Pancreas (tissue), 10 donors: ENCODE measurements at regions not wholly inside any gene's neighbourhood (a gene's known extent, or its start where the extent isn't known, plus 50 kb on each side); places are given as distances from the start of the nearest gene placed in this dataset.
A peak's percentile ranks its signal among the peaks of the same experiment; 100 is the strongest.

Source experiments
- ATAC-seq, 4 donors: fragments of 200-7000 bp; cut with Tn5 transposase; one replicate each; pipeline versions ENCODE4 v1.8.0 to v1.9.1; 2020; ENCODE audit warnings: mild to moderate bottlenecking in 4 of 4, moderate library complexity in 4 of 4
- DNase-seq, 6 donors: peaks; one replicate each; pipeline ENCODE4 v3.0.0-alpha.2; 2020
- FAIRE-seq: peaks from 2 replicates; lab custom pipeline; 2012; peaks lifted over from hg19 to GRCh38; lab: Jason Lieb, UNC
- H3K27ac ChIP-seq, 4 donors: fragments of 200-600 bp; sonication (generic); 1 replicate in 3 of 4; 2 replicates in 1 of 4; pipeline versions ENCODE4 v1.5.0 to v1.8.0; 2020
- H3K27me3 ChIP-seq, 4 donors: fragments of 200-600 bp; one replicate each; pipeline ENCODE4 v1.8.0; 2021
- H3K36me3 ChIP-seq, 3 donors: fragments of 200-600 bp; sonication (generic) in 1 of 3; one replicate each; pipeline versions ENCODE4 v1.5.0 to v1.8.0; 2020 to 2021
- H3K4me1 ChIP-seq, 3 donors: fragments of 200-600 bp; one replicate each; pipeline ENCODE4 v1.8.0; 2021
- H3K4me3 ChIP-seq, 4 donors: fragments of 200-600 bp; sonication (generic) in 2 of 4; one replicate each; pipeline versions ENCODE4 v1.5.0 to v1.8.0; 2020 to 2021
- H3K9me3 ChIP-seq, 4 donors: fragments of 200-600 bp; one replicate each; pipeline ENCODE4 v1.8.0; 2021
- CTCF ChIP-seq, 4 donors: fragments of 200-600 bp; sonication (generic) in 3 of 4; IDR thresholded peaks; one replicate each; pipeline versions ENCODE4 v1.5.0 to v1.8.0; 2021; ENCODE audit warnings: antibody characterized with exemption in 4 of 4
- WGBS, 2 donors: extraction: QIAGEN DNeasy Blood & Tissue Kit; methylation state at CpG; one replicate each; pipeline ENCODE4 v1.1.7; 2013; 5-methylcytosine and 5-hydroxymethylcytosine counted together
- intact Hi-C, 3 donors: fragments of 100-400 bp; cut with DNase I; formaldehyde crosslinking; loops; one replicate each; pipeline versions ENCODE4 v1.11.1 to v1.14.2; 2022
- donor health status: healthy with polysubstance abuse.
- donor health status: DM: no; HTN: no; CAD: no; lungs with moderate emphysema.
- donor health status: DM: no; HTN: no; CAD: no.
- donor health status: control.
- donor health status: control.
- donor health status: Bipolar disorder and iron deficiency.
- donor health status: DM: yes; HTN: yes; CAD: no.
- donor health status: DM: no; HTN: no; CAD: no.
- donor health status: DM: no; HTN: no; CAD: no.
- donor health status: DM: yes; HTN: yes; CAD: no.

GRCh38 chr2:154934213-154934612 is 235.7 kb downstream of the KCNJ3 start:
- intact Hi-C loops = no loop called here
- ATAC-seq (no peak), DNase-seq (no peak), FAIRE-seq (no peak)
- Histone ChIP-seq H3K4me3 (no peak overlapping the region), H3K4me1 (no peaks in the 10 kb centered on the region), H3K27me3 (no peaks in the 10 kb centered on the region), H3K27ac (no peak overlapping the region), H3K9me3 (no peaks in the 10 kb centered on the region), H3K36me3 (no peaks in the 10 kb centered on the region)
- TF ChIP-seq CTCF (IDR thresholded peaks at IDR 0.05) = no peak
- 71 to 83% methylated on average over 1 of the region's 1 CpG for WGBS, 2 donors

GRCh38 chr2:154924531-154924930 is 226.0 kb downstream of the KCNJ3 start:
- no peak for TF ChIP-seq CTCF (IDR thresholded peaks at IDR 0.05)
- Histone ChIP-seq H3K4me1 (no peaks in the 10 kb centered on the region), H3K36me3 (no peaks in the 10 kb centered on the region), H3K27me3 (no peaks in the 10 kb centered on the region), H3K9me3 (no peaks in the 10 kb centered on the region), H3K27ac (no peak overlapping the region), H3K4me3 (no peak overlapping the region)
- ATAC-seq (no peak), DNase-seq (no peak), FAIRE-seq (no peak)
- intact Hi-C loops = no loop called here
- 93 to 95% methylated on average over 3 of the region's 3 CpGs for WGBS, 2 donors

GRCh38 chr2:154914561-154914960 is 216.1 kb downstream of the KCNJ3 start:
- Histone ChIP-seq H3K4me1 (no peaks in the 10 kb centered on the region), H3K4me3 (no peak overlapping the region), H3K9me3 (no peaks in the 10 kb centered on the region), H3K27ac (no peak overlapping the region), H3K36me3 (no peaks in the 10 kb centered on the region), H3K27me3 (no peaks in the 10 kb centered on the region)
- no peak for TF ChIP-seq CTCF (IDR thresholded peaks at IDR 0.05)
- ATAC-seq = peak in 1 of 4 donors; percentile 38
- WGBS, 2 donors = 34 to 50% methylated on average over 3 of the region's 3 CpGs
- FAIRE-seq = no peak
- intact Hi-C loops = no loop called here
- no peak for DNase-seq

- no peaks in the 10 kb centered on the region for H3K9me3 ChIP-seq
These were observed 213.7 kb downstream of the KCNJ3 start for GRCh38 chr2:154912215-154912614.

GRCh38 chr2:154911729-154912128 is 213.2 kb downstream of the KCNJ3 start:
- no peak for DNase-seq
- no peak overlapping the region for H3K4me3 ChIP-seq
- H3K4me1 ChIP-seq = no peaks in the 10 kb centered on the region
- H3K36me3 ChIP-seq = no peaks in the 10 kb centered on the region
- no peak for TF ChIP-seq CTCF (IDR thresholded peaks at IDR 0.05)
- H3K27me3 ChIP-seq = no peaks in the 10 kb centered on the region
- no peak for ATAC-seq
- no peak for FAIRE-seq
- intact Hi-C loops = no loop called here
- no peak overlapping the region for H3K27ac ChIP-seq
- no peaks in the 10 kb centered on the region for H3K9me3 ChIP-seq

More at GRCh38 chr2:154912215-154912614, 213.7 kb downstream of the KCNJ3 start:
- H3K4me1 ChIP-seq = no peaks in the 10 kb centered on the region
- no peak overlapping the region for H3K27ac ChIP-seq
- H3K4me3 ChIP-seq = no peak overlapping the region
- 85 to 86% methylated on average over 6 of the region's 6 CpGs for WGBS, 2 donors
- no peak for FAIRE-seq
- TF ChIP-seq CTCF (IDR thresholded peaks at IDR 0.05) = no peak
- intact Hi-C loops = no loop called here
- no peaks in the 10 kb centered on the region for H3K36me3 ChIP-seq
- ATAC-seq = no peak
- no peaks in the 10 kb centered on the region for H3K27me3 ChIP-seq
- no peak for DNase-seq
